ENCODE measurements at regions not wholly inside any gene's neighbourhood (a gene's known extent, or its start where the extent isn't known, plus 50 kb on each side); places are given as distances from the start of the nearest gene placed in this dataset.

GRCh38 chr4:58560736-58561135 is 1450.6 kb upstream of the IGFBP7 start:
- 90% methylated on average over 1 of the region's 1 CpG for WGBS
- Histone ChIP-seq H3K4me3 (ENCODE audit: low read length) (no peak overlapping the region), H3K27me3 (ENCODE audit: insufficient read depth, low read length) (no peaks in the 10 kb centered on the region), H3K4me1 (ENCODE audit: insufficient read depth, low read length) (peaks cover 3% of the 10 kb centered on the region; the same call in 1 of the 2 replicates), H3K9me3 (ENCODE audit: insufficient read depth, low read depth, low read length) (no peaks in the 10 kb centered on the region), H3K27ac (ENCODE audit: low read depth, low read length) (no peak overlapping the region), H3K36me3 (ENCODE audit: insufficient read depth, low read length) (no peaks in the 10 kb centered on the region), H3K9ac (ENCODE audit: low read depth, low read length) (no peak overlapping the region)

GRCh38 chr4:58553679-58554078 is 1443.5 kb upstream of the IGFBP7 start:
- no peak overlapping the region for H3K27ac ChIP-seq (ENCODE audit: low read depth, low read length)
- H3K4me1 ChIP-seq (ENCODE audit: insufficient read depth, low read length) = 0 out of 2 replicates have a peak, but pooled peaks cover 8% of the 10 kb centered on the region
- H3K9ac ChIP-seq (ENCODE audit: low read depth, low read length) = no peak overlapping the region
- no peaks in the 10 kb centered on the region for H3K9me3 ChIP-seq (ENCODE audit: insufficient read depth, low read depth, low read length)
- WGBS = 92% methylated on average over 2 of the region's 2 CpGs
- H3K4me3 ChIP-seq (ENCODE audit: low read length) = no peak overlapping the region
- no peaks in the 10 kb centered on the region for H3K36me3 ChIP-seq (ENCODE audit: insufficient read depth, low read length)
- H3K27me3 ChIP-seq (ENCODE audit: insufficient read depth, low read length) = no peaks in the 10 kb centered on the region

GRCh38 chr4:58553031-58553430 is 1442.8 kb upstream of the IGFBP7 start:
- Histone ChIP-seq H3K4me3 (ENCODE audit: low read length) (no peak overlapping the region), H3K9ac (ENCODE audit: low read depth, low read length) (no peak overlapping the region), H3K4me1 (ENCODE audit: insufficient read depth, low read length) (0 out of 2 replicates have a peak, but pooled peaks cover 8% of the 10 kb centered on the region), H3K9me3 (ENCODE audit: insufficient read depth, low read depth, low read length) (no peaks in the 10 kb centered on the region), H3K27me3 (ENCODE audit: insufficient read depth, low read length) (no peaks in the 10 kb centered on the region), H3K36me3 (ENCODE audit: insufficient read depth, low read length) (no peaks in the 10 kb centered on the region), H3K27ac (ENCODE audit: low read depth, low read length) (no peak overlapping the region)
- 92% methylated on average over 1 of the region's 1 CpG for WGBS

- Histone ChIP-seq H3K9me3 (ENCODE audit: insufficient read depth, low read depth, low read length) (no peaks in the 10 kb centered on the region), H3K4me1 (ENCODE audit: insufficient read depth, low read length) (0 out of 2 replicates have a peak, but pooled peaks cover 8% of the 10 kb centered on the region), H3K27ac (ENCODE audit: low read depth, low read length) (no peak overlapping the region), H3K36me3 (ENCODE audit: insufficient read depth, low read length) (no peaks in the 10 kb centered on the region), H3K27me3 (ENCODE audit: insufficient read depth, low read length) (no peaks in the 10 kb centered on the region), H3K4me3 (ENCODE audit: low read length) (no peak overlapping the region), H3K9ac (ENCODE audit: low read depth, low read length) (no peak overlapping the region)
Measured at GRCh38 chr4:58551676-58552075, 1441.5 kb upstream of the IGFBP7 start.

GRCh38 chr4:58543465-58543864 is 1433.3 kb upstream of the IGFBP7 start:
- H3K9ac ChIP-seq (ENCODE audit: low read depth, low read length) = no peak overlapping the region
- no peak overlapping the region for H3K4me3 ChIP-seq (ENCODE audit: low read length)
- H3K27ac ChIP-seq (ENCODE audit: low read depth, low read length) = no peak overlapping the region
- no peaks in the 10 kb centered on the region for H3K4me1 ChIP-seq (ENCODE audit: insufficient read depth, low read length)
- no peaks in the 10 kb centered on the region for H3K9me3 ChIP-seq (ENCODE audit: insufficient read depth, low read depth, low read length)
- WGBS = 100% methylated on average over 1 of the region's 1 CpG
- no peaks in the 10 kb centered on the region for H3K36me3 ChIP-seq (ENCODE audit: insufficient read depth, low read length)
- H3K27me3 ChIP-seq (ENCODE audit: insufficient read depth, low read length) = no peaks in the 10 kb centered on the region

GRCh38 chr4:58541926-58542325 is 1431.7 kb upstream of the IGFBP7 start:
- Histone ChIP-seq H3K4me1 (ENCODE audit: insufficient read depth, low read length) (no peaks in the 10 kb centered on the region), H3K4me3 (ENCODE audit: low read length) (no peak overlapping the region), H3K36me3 (ENCODE audit: insufficient read depth, low read length) (no peaks in the 10 kb centered on the region), H3K9me3 (ENCODE audit: insufficient read depth, low read depth, low read length) (no peaks in the 10 kb centered on the region), H3K27ac (ENCODE audit: low read depth, low read length) (no peak overlapping the region), H3K27me3 (ENCODE audit: insufficient read depth, low read length) (no peaks in the 10 kb centered on the region), H3K9ac (ENCODE audit: low read depth, low read length) (no peak overlapping the region)
- WGBS = no CpG with 5 or more reads among the region's 1 CpG

GRCh38 chr4:58522765-58523382 is 1412.7 kb upstream of the IGFBP7 start:
- no peak overlapping the region for H3K4me3 ChIP-seq (ENCODE audit: low read length)
- 79% methylated on average over 1 of the region's 2 CpGs for WGBS
- H3K27ac ChIP-seq (ENCODE audit: low read depth, low read length) = no peak overlapping the region

GRCh38 chr4:58515226-58515625 is 1405.0 kb upstream of the IGFBP7 start:
- no peaks in the 10 kb centered on the region for H3K27me3 ChIP-seq (ENCODE audit: insufficient read depth, low read length)
- H3K27ac ChIP-seq (ENCODE audit: low read depth, low read length) = no peak overlapping the region
- no peaks in the 10 kb centered on the region for H3K36me3 ChIP-seq (ENCODE audit: insufficient read depth, low read length)
- no peaks in the 10 kb centered on the region for H3K9me3 ChIP-seq (ENCODE audit: insufficient read depth, low read depth, low read length)
- 63% methylated on average over 1 of the region's 1 CpG for WGBS
- no peak overlapping the region for H3K4me3 ChIP-seq (ENCODE audit: low read length)
- H3K4me1 ChIP-seq (ENCODE audit: insufficient read depth, low read length) = peaks cover 10% of the 10 kb centered on the region; the same call in 1 of the 2 replicates
- no peak overlapping the region for H3K9ac ChIP-seq (ENCODE audit: low read depth, low read length)

More at GRCh38 chr4:58522765-58523382, 1412.7 kb upstream of the IGFBP7 start:
- Histone ChIP-seq H3K9ac (ENCODE audit: low read depth, low read length) (no peak overlapping the region), H3K36me3 (ENCODE audit: insufficient read depth, low read length) (no peaks in the 10 kb centered on the region), H3K4me1 (ENCODE audit: insufficient read depth, low read length) (no peaks in the 10 kb centered on the region), H3K27me3 (ENCODE audit: insufficient read depth, low read length) (no peaks in the 10 kb centered on the region), H3K9me3 (ENCODE audit: insufficient read depth, low read depth, low read length) (no peaks in the 10 kb centered on the region)

- Histone ChIP-seq H3K9ac (ENCODE audit: low read depth, low read length) (no peak overlapping the region), H3K4me3 (ENCODE audit: low read length) (no peak overlapping the region), H3K4me1 (ENCODE audit: insufficient read depth, low read length) (peaks cover 10% of the 10 kb centered on the region; the same call in 1 of the 2 replicates), H3K36me3 (ENCODE audit: insufficient read depth, low read length) (no peaks in the 10 kb centered on the region), H3K27me3 (ENCODE audit: insufficient read depth, low read length) (no peaks in the 10 kb centered on the region), H3K27ac (ENCODE audit: low read depth, low read length) (no peak overlapping the region), H3K9me3 (ENCODE audit: insufficient read depth, low read depth, low read length) (no peaks in the 10 kb centered on the region)
- WGBS = no CpG with 5 or more reads among the region's 1 CpG
Measured at GRCh38 chr4:58514299-58514698, 1404.1 kb upstream of the IGFBP7 start.

GRCh38 chr4:58510652-58511051 is 1400.5 kb upstream of the IGFBP7 start:
- H3K9me3 ChIP-seq (ENCODE audit: insufficient read depth, low read depth, low read length) = no peaks in the 10 kb centered on the region
- no peak overlapping the region for H3K4me3 ChIP-seq (ENCODE audit: low read length)
- H3K27me3 ChIP-seq (ENCODE audit: insufficient read depth, low read length) = no peaks in the 10 kb centered on the region
- WGBS = no CpG with 5 or more reads among the region's 2 CpGs
- H3K36me3 ChIP-seq (ENCODE audit: insufficient read depth, low read length) = no peaks in the 10 kb centered on the region
- no peak overlapping the region for H3K9ac ChIP-seq (ENCODE audit: low read depth, low read length)
- no peak overlapping the region for H3K27ac ChIP-seq (ENCODE audit: low read depth, low read length)
- peaks cover 9% of the 10 kb centered on the region; the same call in 1 of the 2 replicates for H3K4me1 ChIP-seq (ENCODE audit: insufficient read depth, low read length)

- H3K27me3 ChIP-seq (ENCODE audit: insufficient read depth, low read length) = no peaks in the 10 kb centered on the region
- no peak overlapping the region for H3K4me3 ChIP-seq (ENCODE audit: low read length)
- WGBS = 92% methylated on average over 4 of the region's 4 CpGs
- H3K36me3 ChIP-seq (ENCODE audit: insufficient read depth, low read length) = no peaks in the 10 kb centered on the region
- H3K27ac ChIP-seq (ENCODE audit: low read depth, low read length) = no peak overlapping the region
- H3K9ac ChIP-seq (ENCODE audit: low read depth, low read length) = no peak overlapping the region
- no peaks in the 10 kb centered on the region for H3K9me3 ChIP-seq (ENCODE audit: insufficient read depth, low read depth, low read length)
- H3K4me1 ChIP-seq (ENCODE audit: insufficient read depth, low read length) = no peaks in the 10 kb centered on the region
Measured at GRCh38 chr4:58507079-58507478, 1396.9 kb upstream of the IGFBP7 start.

GRCh38 chr4:58502839-58503238 is 1392.7 kb upstream of the IGFBP7 start:
- no peak overlapping the region for H3K9ac ChIP-seq (ENCODE audit: low read depth, low read length)
- no peak overlapping the region for H3K27ac ChIP-seq (ENCODE audit: low read depth, low read length)
- 100% methylated on average over 1 of the region's 2 CpGs for WGBS
- no peak overlapping the region for H3K4me3 ChIP-seq (ENCODE audit: low read length)
- H3K9me3 ChIP-seq (ENCODE audit: insufficient read depth, low read depth, low read length) = no peaks in the 10 kb centered on the region
- H3K4me1 ChIP-seq (ENCODE audit: insufficient read depth, low read length) = 0 out of 2 replicates have a peak, but pooled peaks cover 5% of the 10 kb centered on the region
- H3K27me3 ChIP-seq (ENCODE audit: insufficient read depth, low read length) = no peaks in the 10 kb centered on the region
- no peaks in the 10 kb centered on the region for H3K36me3 ChIP-seq (ENCODE audit: insufficient read depth, low read length)

Data from HUES64 (cell line).